GM19238 (cell line): ENCODE measurements at regions not wholly inside any gene's neighbourhood (a gene's known extent, or its start where the extent isn't known, plus 50 kb on each side); places are given as distances from the start of the nearest gene placed in this dataset.
"Not testable (repeated sequence)": the region's sequence is repeated elsewhere in the genome, so short reads cannot be mapped to it uniquely, and the experiment has no call there.

Experiments
- DNase-seq: peaks from one replicate; pipeline ENCODE4 v3.0.0; 2011; ENCODE audit warnings: low spot score; ENCODE audit not compliant: insufficient read length

DNA sequence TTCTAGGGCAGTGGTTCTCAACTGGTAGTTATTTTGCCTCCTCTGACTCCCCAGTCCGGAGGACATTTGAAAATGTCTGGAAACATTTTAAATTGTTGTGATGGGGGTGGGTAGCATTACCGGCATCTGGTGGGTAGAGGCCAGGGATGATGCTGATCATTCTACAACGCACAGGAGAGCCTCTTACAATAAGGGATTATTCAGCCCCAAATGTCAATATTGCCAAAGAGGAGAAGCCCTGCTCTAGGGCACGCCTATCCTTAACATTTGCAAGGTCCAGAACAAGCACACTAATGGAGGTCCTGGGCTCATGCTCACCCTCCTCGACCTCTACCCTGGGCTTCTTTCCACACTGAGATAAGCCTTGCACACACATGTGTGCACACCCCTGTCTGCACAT lies 106.4 kb downstream of the MINAR1 start:
- DNase-seq: no peak

DNA sequence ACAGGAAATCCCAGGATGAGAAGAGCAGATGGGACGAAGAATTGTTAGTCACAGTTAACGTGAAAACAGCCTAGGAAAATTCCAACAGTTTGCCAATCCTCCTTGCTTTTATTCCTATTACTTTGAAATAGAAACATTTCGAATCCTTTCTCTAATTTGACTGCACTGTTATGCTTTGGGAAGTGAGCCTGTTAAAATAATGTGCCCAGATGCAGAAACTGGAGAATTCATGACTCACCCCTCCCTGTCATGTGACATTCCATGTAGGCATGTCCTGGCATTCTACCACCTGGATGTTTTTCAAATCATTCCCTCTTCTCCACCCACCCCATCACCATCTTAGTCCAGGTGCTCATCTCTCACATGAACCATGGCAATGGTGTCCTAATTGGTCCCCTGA lies 107.3 kb downstream of the MINAR1 start:
- no peak for DNase-seq

DNA sequence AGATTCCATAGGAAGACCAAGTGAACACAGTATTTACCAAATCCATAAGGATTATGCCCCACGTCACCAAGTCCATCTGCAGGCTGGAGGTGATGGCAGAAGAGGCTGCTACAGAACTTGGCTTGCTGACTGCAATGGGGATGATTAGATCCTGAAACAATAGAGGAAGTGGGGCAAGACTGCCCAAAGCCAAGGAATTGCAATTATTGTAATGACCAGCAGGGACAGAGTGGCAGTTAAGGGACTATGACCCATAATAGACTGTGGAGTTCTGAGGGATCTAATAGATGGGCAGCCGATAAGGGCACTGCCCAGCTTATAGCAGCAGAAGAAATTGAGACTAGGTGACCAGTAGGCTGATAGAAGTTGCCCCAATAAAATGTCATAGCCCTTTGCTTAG lies 108.4 kb downstream of the MINAR1 start:
- no peak for DNase-seq

DNA sequence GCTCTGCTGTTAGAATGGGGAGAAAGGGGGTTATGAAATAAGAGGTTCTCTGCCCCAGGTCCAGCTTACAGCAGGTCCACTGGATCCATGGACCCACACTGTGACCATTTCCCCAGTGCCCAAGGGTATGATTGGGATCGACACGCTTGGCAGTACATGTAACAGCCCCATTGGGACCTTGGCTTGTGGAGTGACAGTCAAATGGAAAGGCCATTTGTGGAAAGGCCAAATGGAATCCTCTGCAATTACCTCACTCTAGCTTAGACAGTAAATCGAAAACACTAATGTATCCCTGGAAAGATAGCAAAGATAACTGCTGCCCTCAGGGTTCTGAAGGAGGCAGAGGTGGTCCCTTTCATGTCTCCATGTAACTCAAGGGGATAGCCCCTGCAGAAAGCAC lies 109.1 kb downstream of the MINAR1 start:
- no peak for DNase-seq

DNA sequence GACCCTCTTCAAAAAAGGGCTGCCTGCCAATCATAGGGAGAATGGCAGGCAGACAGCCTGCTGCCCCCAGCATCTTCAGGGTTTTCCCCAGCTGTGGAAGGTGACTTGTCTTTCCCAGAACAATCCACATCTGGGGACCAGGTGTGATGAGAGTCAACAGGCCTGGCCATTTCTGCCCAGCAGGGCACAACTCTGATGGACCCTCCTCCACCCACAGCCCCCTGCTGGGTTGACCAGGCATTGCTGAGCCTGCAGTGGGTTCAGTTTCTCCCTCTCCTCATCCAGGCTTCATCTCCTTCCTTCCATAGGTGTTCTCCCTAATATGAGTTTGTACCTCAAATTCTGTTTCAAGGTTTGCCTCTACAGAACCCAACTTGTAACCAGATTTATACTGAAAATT lies 111.0 kb downstream of the MINAR1 start:
- no peak for DNase-seq

DNA sequence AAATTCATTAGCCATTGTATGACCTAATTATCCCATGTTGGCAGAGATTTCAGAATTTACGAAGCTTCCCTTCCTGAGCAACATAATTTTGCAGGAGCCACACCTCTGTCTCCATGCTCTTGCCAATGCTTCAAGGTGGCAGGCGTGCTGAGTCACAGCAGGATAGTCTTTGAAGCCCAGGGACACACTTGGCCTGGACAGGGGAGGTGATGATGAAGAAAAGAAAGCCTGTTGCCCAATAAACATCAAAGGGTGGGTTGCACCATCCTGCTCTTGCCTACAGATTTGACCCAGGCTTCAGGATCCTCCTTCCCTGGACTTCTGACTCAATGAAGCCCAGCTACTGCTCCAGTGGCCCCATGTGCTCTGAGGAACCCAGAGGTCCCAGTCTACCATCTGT lies 117.1 kb downstream of the MINAR1 start:
- no peak for DNase-seq

DNA sequence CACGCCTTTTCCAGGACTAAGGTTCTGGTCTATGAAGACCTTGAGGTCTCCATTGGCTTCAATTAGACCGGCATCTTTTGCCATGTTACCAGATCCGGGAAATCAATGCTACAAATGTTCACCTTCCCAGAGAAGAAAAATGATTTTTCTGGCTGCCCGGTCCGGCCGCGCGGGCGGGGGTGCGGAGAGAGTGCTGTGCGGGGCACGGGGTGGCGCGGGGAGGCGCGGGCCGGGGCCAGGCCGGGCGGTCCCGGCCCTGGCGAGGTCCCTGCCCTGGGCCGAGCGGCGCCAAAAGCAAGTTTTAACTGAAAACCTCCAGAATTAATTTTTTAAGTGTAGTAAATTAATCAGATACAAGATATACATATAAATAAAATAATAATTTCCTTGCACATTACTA lies 128.2 kb downstream of the MINAR1 start:
- DNase-seq: no peak

DNA sequence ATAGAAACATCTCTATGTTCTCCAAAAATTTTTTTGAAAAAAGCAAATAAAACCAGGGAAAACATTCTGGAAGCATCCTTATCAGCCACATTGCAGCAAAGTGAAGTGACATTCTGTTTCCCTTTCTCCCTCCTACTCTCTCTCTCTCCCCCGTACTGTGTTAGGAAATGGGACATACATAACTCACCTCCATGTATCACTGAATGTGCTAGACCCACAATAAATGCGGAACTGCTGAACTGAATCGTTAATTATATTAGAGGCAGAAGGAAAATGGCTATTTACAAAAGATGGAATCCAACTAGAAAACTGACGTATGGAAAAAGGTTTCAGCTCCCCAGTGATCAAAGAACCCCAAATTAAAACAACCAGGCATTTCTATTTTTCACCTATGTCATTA lies 129.8 kb downstream of the MINAR1 start:
- DNase-seq: no peak

DNA sequence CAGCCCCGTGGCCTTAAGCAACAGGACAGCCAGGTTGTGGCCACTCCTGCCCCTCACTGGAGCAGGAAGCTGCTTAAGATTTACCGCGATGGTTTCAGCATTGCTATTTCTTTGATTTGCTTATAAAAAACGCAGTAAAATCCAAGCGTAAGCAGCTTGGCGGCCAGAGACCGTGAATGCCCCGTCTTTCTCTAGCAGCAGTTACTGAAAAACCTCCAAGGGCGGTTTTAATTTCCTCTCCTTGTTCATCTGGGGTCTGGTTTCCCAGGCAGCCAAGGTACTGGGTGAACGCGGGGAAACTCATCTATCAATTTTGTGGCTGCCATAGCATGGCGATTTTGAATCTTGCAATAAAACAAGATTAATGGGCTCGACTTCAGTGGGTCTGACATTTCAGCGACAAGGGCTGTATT lies 130.3 kb downstream of the MINAR1 start:
- no peak for DNase-seq

DNA sequence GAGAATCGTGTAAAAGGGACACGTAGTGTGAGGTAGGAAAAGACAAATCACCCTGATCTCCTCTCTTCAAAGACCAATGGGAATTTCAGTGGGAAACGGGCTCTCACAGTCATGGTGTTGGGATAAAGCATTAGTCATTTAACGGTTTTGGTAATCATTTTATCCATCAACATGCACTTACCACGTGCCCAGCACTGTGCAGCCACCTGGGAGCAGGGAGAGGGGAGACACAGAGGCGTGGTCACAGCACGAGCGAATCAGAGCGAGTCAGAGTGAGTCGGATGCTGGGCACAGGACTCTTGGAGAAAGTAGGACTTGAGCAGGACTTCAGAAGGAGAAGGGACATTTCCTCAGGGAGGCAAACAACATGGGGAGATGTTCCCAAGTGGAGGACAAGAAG lies 130.8 kb downstream of the MINAR1 start:
- DNase-seq: no peak

DNA sequence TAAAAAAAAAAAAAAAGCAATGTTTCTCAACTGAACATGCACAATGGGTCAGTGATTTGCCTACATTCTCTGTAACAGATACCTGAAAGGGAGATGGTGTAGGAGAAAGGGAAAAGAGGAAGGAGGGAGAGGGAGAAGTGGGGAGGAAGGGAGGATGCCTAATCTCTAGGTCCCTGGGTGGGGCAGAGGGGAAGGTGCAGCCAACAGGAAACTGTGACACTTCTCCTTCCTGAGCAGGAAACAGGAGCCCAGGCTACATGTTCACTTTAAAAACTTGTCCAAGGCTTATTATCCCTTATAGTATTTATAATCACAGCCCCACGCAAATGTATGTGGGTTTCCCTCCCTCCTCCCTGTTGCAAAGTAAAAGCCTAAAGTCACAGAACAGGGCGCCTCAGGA lies 137.9 kb downstream of the MINAR1 start:
- no peak for DNase-seq

DNA sequence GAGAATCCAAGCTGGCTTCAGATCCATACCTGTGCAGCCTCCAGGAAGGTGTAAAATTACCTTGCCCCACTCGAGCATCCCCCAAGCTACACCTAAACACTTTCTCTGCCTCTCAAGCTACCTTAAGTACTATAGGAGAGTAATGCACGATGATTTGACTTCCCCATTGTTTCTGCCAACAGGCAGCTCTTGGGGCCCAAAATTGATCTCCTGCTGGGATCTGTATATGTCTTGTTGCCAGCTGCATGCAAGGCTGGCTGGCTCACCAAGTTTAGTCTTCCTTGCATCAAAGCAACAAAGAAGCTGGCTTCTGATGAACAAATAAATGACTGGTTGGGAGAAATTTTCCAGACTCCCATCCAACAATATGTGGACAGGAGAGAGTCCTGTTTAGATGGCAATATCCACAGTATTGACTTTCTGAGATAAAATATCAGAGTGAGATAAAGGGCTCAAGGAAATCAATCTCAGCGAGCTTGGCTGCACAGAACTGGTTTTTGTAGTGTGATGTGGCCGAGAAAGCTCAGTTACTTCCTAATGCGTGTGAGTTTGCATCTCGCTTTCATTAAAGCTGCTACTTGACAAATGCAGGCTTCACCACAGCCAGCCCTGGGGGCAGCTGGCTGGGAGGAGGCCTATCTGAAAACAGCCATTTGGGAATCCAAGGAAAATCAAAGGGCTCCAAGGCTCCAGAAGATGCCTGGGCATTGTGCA lies 140.7 kb downstream of the MINAR1 start:
- no peak for DNase-seq

DNA sequence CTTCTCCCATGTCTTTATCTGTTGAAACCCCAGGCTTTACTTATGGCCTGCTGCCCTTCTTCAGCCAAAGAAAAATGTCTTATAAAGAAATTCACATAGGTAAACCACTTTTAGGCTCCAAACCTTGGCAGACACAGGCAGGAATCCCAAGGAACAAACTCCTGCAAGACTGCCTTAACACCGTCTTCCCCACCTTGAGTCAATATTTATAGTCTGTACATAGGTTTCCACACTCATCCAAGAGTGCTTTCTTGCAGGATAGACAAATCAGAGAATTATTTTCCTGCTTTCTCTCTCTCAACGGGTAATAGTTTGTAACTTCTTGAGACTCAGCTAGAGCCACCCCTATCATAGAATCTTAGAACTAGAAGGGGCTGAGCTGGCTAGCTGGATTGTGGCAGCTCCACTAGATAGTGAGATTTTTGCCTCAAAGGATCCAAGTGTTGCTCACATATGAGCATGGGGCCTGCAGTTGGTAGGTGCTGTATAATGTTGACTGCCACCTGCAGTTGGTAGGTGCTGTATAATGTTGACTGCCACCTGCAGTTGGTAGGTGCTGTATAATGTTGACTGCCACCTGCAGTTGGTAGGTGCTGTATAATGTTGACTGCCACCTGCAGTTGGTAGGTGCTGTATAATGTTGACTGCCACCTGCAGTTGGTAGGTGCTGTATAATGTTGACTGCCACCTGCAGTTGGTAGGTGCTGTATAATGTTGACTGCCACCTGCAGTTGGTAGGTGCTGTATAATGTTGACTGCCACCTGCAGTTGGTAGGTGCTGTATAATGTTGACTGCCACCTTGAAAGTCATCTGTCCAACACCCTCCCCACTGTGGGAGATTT lies 142.5 kb downstream of the MINAR1 start:
- not testable (repeated sequence) for DNase-seq

DNA sequence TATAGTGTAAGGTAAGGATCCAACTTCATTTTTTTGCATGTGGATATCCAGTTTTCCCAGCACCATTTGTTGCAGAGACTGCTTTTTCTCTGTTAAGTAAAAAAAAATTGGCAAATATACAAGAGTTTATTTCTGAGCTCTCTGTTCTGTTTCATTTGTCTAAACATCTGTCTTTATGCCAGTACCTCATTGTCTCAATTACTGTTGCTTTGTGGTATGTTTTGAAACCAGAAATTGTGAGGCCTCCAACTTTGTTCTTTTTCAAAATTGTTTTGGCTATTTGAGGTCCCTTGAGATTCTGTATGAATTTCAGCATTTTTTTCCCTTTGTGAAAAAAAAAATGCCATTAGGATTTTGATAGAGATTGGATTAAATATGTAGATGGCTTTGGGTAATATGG lies 150.5 kb downstream of the MINAR1 start:
- DNase-seq: no peak

DNA sequence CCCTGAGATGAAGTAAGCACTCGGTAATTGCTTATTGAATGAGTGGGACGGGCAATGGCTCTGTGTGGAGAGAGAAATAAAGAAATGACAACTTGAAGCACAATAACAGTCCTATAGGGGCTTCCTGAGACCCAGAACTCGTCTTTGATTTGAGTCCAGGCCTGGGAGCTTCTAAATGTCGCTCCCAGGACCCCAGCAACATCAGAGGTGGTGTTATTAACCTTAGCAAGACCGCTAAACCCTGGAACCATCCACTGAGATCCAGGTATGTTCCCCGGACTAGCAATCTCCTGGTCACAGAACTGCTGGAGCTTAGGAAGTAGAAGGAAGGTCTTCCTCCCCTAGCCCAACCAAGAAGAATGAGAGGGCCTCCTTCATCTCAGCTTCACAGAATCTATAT lies 160.0 kb downstream of the MINAR1 start:
- DNase-seq: no peak

DNA sequence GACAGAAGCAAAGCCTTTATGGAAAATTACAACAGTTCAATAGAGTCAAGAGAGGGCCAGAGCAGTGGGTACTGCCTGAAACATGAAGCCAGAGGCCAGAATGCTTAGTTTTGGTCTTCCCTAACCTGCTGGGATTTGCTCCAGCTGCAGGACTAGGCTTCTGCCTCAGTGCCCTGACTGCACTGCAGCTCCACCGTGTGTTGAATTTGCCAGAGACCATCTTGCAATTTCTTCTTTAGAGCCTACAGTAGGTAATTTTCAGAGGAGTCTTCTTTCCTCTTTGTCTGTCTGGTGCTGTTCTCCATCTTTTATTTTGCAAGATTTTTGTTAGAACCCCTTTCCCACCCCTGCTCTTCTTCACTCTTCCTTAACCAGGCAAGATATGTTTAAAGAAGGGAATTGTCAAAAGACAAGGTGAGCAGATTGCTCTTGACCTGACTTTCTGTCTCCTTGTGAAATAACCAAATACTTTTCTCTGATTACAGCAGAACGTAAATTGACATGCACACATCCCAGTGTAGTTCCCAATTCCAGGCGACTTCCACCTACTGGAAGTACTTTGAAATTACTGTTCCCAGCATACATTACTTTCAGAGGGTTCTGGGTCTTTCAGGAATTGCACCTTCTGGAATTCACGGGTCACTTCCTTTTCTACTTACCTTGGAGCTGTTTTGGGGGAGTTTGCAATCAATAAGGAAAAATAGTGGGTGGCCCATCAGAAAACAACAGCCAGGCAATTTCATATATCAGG lies 161.2 kb downstream of the MINAR1 start:
- DNase-seq: no peak

DNA sequence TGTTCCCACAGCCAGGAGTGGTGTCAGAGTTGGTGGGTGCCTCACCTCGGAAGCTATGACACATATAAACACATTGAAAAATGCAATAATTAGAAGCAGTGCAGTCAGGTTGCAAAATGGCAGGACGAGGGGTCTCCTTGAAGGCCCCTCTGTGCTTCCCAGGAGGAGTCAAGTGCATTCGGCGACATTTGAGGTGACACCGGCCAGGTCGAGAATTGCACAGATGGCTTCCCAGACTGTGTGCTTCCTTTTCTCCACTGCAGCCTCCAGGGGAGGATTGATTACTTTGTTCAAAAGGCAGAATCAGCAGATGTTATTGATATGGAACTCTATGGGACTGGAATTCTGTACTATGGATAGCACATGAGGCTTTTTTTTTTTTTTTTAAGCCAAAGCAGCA lies 163.2 kb downstream of the MINAR1 start:
- DNase-seq: no peak

DNA sequence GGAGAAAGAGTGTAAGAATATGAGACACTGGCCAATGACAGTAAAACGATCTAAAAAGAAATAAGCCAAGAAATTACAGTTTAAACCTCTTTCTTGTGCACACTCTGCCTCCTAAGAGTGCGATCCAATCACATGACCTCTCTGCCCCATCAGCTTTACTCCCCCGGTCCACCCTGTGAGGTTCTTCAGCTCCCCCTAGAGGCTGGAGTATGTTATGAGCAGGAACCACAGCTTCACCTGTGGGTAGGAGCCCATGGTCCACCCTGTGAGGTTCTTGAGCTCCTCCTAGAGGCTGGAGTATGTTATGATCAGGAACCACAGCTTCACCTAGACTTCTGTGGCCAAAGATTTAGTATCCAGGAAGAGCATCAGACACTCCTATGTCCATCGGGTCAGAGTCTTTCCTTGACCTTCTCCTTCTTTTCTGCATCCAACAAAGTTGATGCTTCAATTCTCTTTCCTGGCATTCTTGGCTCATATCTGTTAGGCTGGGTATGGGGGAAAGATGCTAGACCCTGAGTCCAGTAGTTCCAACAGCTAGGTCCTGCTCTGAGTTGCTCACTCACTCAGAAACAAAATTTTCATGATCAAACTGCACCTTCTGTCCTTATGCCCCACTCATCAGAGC lies 164.0 kb downstream of the MINAR1 start:
- peak; percentile 80 for DNase-seq

DNA sequence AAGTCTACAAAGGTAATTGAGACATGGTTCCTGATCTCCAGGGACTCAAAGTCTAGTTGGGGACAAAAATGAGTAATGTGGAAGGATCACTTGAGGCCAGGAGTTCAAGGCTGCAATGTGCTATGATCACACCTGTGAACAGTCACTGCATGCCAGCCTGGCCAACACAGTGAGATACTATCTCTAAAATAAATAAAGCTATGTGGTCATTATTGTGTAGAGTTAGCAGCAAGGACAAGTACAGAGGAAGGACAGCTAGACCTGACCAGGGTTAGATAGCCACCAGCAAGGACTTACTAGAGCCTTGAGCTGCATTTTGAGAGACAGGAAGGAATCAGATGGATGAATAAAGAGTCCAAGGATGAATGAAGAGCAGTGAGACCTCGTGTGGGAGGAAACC lies 166.5 kb downstream of the MINAR1 start:
- no peak for DNase-seq

DNA sequence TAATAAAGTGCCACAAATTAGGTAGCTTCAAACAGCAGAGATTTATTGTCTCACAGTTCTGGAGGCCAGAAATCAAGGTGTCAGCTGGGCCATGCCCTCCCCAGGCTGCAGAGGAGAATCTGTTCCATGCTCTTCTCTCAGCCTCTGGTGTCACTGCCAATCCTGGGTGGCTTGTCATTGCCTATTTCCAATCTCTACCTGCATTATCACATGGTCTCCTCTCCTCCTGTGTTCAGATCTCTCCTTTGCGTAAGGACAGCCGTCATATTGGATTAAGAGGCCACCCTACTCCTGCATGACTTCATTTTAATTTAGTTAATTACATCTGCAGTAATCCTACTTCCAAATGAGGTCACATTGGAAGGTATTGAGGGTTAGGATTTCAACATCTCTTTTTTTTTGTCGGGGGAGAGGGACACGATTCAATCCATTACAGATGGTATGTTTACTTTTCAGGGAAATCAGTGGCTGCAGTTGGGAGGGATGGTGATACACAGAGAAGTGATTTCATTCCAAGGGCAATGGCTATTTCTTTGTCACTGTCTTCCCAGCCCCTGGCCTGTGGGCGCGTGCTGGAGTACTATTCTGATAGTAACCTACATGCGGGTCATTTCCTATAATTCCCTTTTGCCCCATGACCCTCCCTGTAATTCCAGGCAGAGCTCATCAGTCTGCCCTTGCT lies 169.4 kb downstream of the MINAR1 start:
- no peak for DNase-seq

DNA sequence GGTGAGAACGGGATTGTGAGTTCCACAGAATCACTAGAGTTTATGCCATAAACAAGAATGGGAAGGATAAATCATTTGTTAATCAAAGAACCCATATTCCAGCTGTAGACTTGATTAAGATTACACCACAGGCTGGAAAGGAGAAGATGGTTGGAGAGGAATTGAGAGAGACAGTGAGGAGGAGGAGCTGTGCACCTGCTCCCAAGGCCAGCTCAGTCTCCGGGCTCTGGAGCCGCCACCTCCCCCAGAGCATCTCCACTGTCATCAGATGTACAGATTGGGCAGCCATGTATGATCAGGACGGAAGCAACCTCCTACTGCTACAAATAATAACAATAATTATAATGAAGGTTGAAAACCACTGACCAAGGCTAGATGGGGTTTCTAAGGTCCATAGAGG lies 170.0 kb downstream of the MINAR1 start:
- no peak for DNase-seq
